Choroid plexus epithelial cell (primary cell): ENCODE measurements at regions not wholly inside any gene's neighbourhood (a gene's known extent, or its start where the extent isn't known, plus 50 kb on each side); places are given as distances from the start of the nearest gene placed in this dataset.
"Not testable (repeated sequence)": the region's sequence is repeated elsewhere in the genome, so short reads cannot be mapped to it uniquely, and the experiment has no call there.

ENCODE experiments used
- DNase-seq: peaks from one replicate; pipeline ENCODE4 v3.0.0-alpha.2; 2010; ENCODE audit warnings: low read depth
- H3K4me3 ChIP-seq: 2 replicates; pipeline ENCODE4 v1.5.1; 2011; ENCODE audit warnings: low read depth, mild to moderate bottlenecking, control low read depth, low read length, moderate library complexity
- CTCF ChIP-seq: conservative IDR thresholded peaks from 2 replicates; pipeline ENCODE4 v1.5.1; 2011; ENCODE audit warnings: low read depth, mild to moderate bottlenecking, control low read depth, inconsistent platforms, low read length, moderate library complexity

GRCh38 chrX:37509349-37509748, 62.1 kb upstream of the LANCL3 start:
- DNase-seq, result peak; percentile 31
- H3K4me3 ChIP-seq, result no peak overlapping the region
- TF ChIP-seq CTCF, result peak; percentile 41

- not testable (repeated sequence) for H3K4me3 ChIP-seq, DNase-seq
These were observed 54.9 kb upstream of the LANCL3 start for GRCh38 chrX:37516512-37516911.

- not testable (repeated sequence) for DNase-seq
These were observed 52.2 kb upstream of the LANCL3 start for GRCh38 chrX:37519261-37519660.

GRCh38 chrX:37520860-37521450, 50.5 kb upstream of the LANCL3 start:
- DNase-seq, result peak; percentile 17
- not testable (repeated sequence) for H3K4me3 ChIP-seq

More at GRCh38 chrX:37519261-37519660, 52.2 kb upstream of the LANCL3 start:
- H3K4me3 ChIP-seq, result not testable (repeated sequence)
